Ectodermal cell (in vitro differentiated cells): ENCODE measurements at regions not wholly inside any gene's neighbourhood (a gene's known extent, or its start where the extent isn't known, plus 50 kb on each side); places are given as distances from the start of the nearest gene placed in this dataset.
"Not testable (repeated sequence)": the region's sequence is repeated elsewhere in the genome, so short reads cannot be mapped to it uniquely, and the experiment has no call there.

ENCODE experiments used
- H3K27ac ChIP-seq: 2 replicates; pipeline ENCODE4 v1.7.0; 2013; ENCODE audit warnings: mild to moderate bottlenecking, low read depth, low read length; ENCODE audit not compliant: insufficient read depth, poor library complexity, severe bottlenecking
- H3K27me3 ChIP-seq: 2 replicates; pipeline ENCODE4 v1.7.0; 2013; ENCODE audit warnings: mild to moderate bottlenecking, low read length; ENCODE audit not compliant: insufficient read depth, control insufficient read depth, poor library complexity, severe bottlenecking
- H3K36me3 ChIP-seq: one replicate; pipeline ENCODE4 v1.7.0; 2013; ENCODE audit warnings: low read length; ENCODE audit not compliant: control insufficient read depth, insufficient read depth
- H3K4me1 ChIP-seq: one replicate; pipeline ENCODE4 v1.7.0; 2013; ENCODE audit warnings: low read length; ENCODE audit not compliant: control insufficient read depth, insufficient read depth
- H3K4me3 ChIP-seq: 2 replicates; pipeline ENCODE4 v1.7.0; 2013; ENCODE audit warnings: low read depth, low read length, control low read depth; ENCODE audit not compliant: insufficient read depth
- H3K9me3 ChIP-seq: 2 replicates; pipeline ENCODE4 v1.7.0; 2013; ENCODE audit warnings: mild to moderate bottlenecking, low read length, moderate library complexity; ENCODE audit not compliant: control insufficient read depth
- WGBS, 2 experiments: methylation state at CpG; one replicate each; pipeline ENCODE4 v1.1.7; 2013; ENCODE audit warnings: missing lambda C conversion rate in 2 of 2; 5-methylcytosine and 5-hydroxymethylcytosine counted together

GRCh38 chr1:119250299-119250698 is 109.8 kb upstream of the WARS2 start:
- H3K4me1 ChIP-seq: peaks cover 8% of the 10 kb centered on the region
- no peaks in the 10 kb centered on the region for H3K27me3 ChIP-seq
- H3K4me3 ChIP-seq: no peak overlapping the region
- H3K9me3 ChIP-seq: no peaks in the 10 kb centered on the region
- H3K36me3 ChIP-seq: no peaks in the 10 kb centered on the region
- WGBS, 2 experiments: 87 to 92% methylated on average over 1 of the region's 1 CpG
- H3K27ac ChIP-seq: no peak overlapping the region

- H3K4me1 ChIP-seq: no peaks in the 10 kb centered on the region
- H3K27me3 ChIP-seq: no peaks in the 10 kb centered on the region
- 95% methylated on average over 3 of the region's 3 CpGs for WGBS, 2 experiments
- H3K27ac ChIP-seq: no peak overlapping the region
- no peaks in the 10 kb centered on the region for H3K9me3 ChIP-seq
- H3K36me3 ChIP-seq: no peaks in the 10 kb centered on the region
- H3K4me3 ChIP-seq: no peak overlapping the region
Measured at GRCh38 chr1:119251751-119252150, 111.3 kb upstream of the WARS2 start.

GRCh38 chr1:119253366-119253765 is 112.9 kb upstream of the WARS2 start:
- no peak overlapping the region for H3K4me3 ChIP-seq
- H3K4me1 ChIP-seq: no peaks in the 10 kb centered on the region
- no peak overlapping the region for H3K27ac ChIP-seq
- H3K36me3 ChIP-seq: no peaks in the 10 kb centered on the region
- H3K9me3 ChIP-seq: no peaks in the 10 kb centered on the region
- WGBS, 2 experiments: 100% methylated on average over 1 of the region's 1 CpG
- no peaks in the 10 kb centered on the region for H3K27me3 ChIP-seq

GRCh38 chr1:119254067-119254720 is 113.7 kb upstream of the WARS2 start:
- no peaks in the 10 kb centered on the region for H3K27me3 ChIP-seq
- H3K4me1 ChIP-seq: no peaks in the 10 kb centered on the region
- WGBS, 2 experiments: 81 to 89% methylated on average over 3 of the region's 3 CpGs
- H3K27ac ChIP-seq: no peak overlapping the region
- no peaks in the 10 kb centered on the region for H3K36me3 ChIP-seq
- H3K4me3 ChIP-seq: no peak overlapping the region
- H3K9me3 ChIP-seq: no peaks in the 10 kb centered on the region

- not testable (repeated sequence) for H3K27ac ChIP-seq, H3K9me3 ChIP-seq, H3K27me3 ChIP-seq, H3K36me3 ChIP-seq, H3K4me3 ChIP-seq, H3K4me1 ChIP-seq
- 95 to 96% methylated on average over 1 of the region's 1 CpG for WGBS, 2 experiments
Measured at GRCh38 chr1:119256089-119256488, 112.5 kb upstream of the HAO2 start.

- H3K27me3 ChIP-seq: no peaks in the 10 kb centered on the region
- no peaks in the 10 kb centered on the region for H3K4me1 ChIP-seq
- H3K4me3 ChIP-seq: no peak overlapping the region
- H3K9me3 ChIP-seq: no peaks in the 10 kb centered on the region
- WGBS, 2 experiments: 86 to 92% methylated on average over 5 of the region's 5 CpGs
- no peaks in the 10 kb centered on the region for H3K36me3 ChIP-seq
- no peak overlapping the region for H3K27ac ChIP-seq
Measured at GRCh38 chr1:119260506-119260905, 108.1 kb upstream of the HAO2 start.

GRCh38 chr1:119266386-119266785 is 102.2 kb upstream of the HAO2 start:
- WGBS, 2 experiments: 100% methylated on average over 1 of the region's 1 CpG; no CpG with 5 or more reads in 1 of the 2 experiments
- Histone ChIP-seq H3K4me3 (no peak overlapping the region), H3K36me3 (no peaks in the 10 kb centered on the region), H3K27ac (no peak overlapping the region), H3K27me3 (no peaks in the 10 kb centered on the region), H3K9me3 (no peaks in the 10 kb centered on the region), H3K4me1 (no peaks in the 10 kb centered on the region)

GRCh38 chr1:119266858-119267257 is 101.7 kb upstream of the HAO2 start:
- WGBS, 2 experiments: 75 to 88% methylated on average over 2 to 3 of the region's 3 CpGs
- Histone ChIP-seq H3K27ac (no peak overlapping the region), H3K9me3 (no peaks in the 10 kb centered on the region), H3K27me3 (no peaks in the 10 kb centered on the region), H3K4me1 (no peaks in the 10 kb centered on the region), H3K4me3 (no peak overlapping the region), H3K36me3 (no peaks in the 10 kb centered on the region)

GRCh38 chr1:119267288-119267687 is 101.3 kb upstream of the HAO2 start:
- H3K27me3 ChIP-seq, H3K4me1 ChIP-seq, H3K4me3 ChIP-seq, H3K36me3 ChIP-seq, H3K9me3 ChIP-seq, H3K27ac ChIP-seq: not testable (repeated sequence)
- 91 to 95% methylated on average over 4 of the region's 4 CpGs for WGBS, 2 experiments

GRCh38 chr1:119268879-119269278 is 99.7 kb upstream of the HAO2 start:
- H3K27me3 ChIP-seq: no peaks in the 10 kb centered on the region
- H3K9me3 ChIP-seq: no peaks in the 10 kb centered on the region
- H3K4me3 ChIP-seq: no peak overlapping the region
- no peak overlapping the region for H3K27ac ChIP-seq
- 100% methylated on average over 1 of the region's 1 CpG; no CpG with 5 or more reads in 1 of the 2 experiments for WGBS, 2 experiments
- no peaks in the 10 kb centered on the region for H3K36me3 ChIP-seq
- no peaks in the 10 kb centered on the region for H3K4me1 ChIP-seq
